Prostate gland (tissue), 2 donors: ENCODE measurements at regions not wholly inside any gene's neighbourhood (a gene's known extent, or its start where the extent isn't known, plus 50 kb on each side); places are given as distances from the start of the nearest gene placed in this dataset.

Experiments
- CTCF ChIP-seq, 4 experiments: fragments of 200-600 bp in 2 of 4; fragments of 450-650 bp in 2 of 4; sonication (generic) in 2 of 4; IDR thresholded peaks; 1 replicate in 3 of 4; 2 replicates in 1 of 4; pipeline ENCODE4 v1.5.1; 2016 to 2019; ENCODE audit warnings: antibody characterized with exemption in 4 of 4, mild to moderate bottlenecking in 2 of 4, moderate library complexity in 2 of 4
- POLR2A ChIP-seq: fragments of 450-650 bp; IDR thresholded peaks from one replicate; pipeline ENCODE4 v1.6.1; 2016; ENCODE audit warnings: antibody characterized with exemption, mild to moderate bottlenecking
- POLR2AphosphoS5 ChIP-seq: sonication (generic); formaldehyde crosslinking; IDR thresholded peaks from one replicate; pipeline ENCODE4 v1.6.1; 2017; ENCODE audit warnings: antibody characterized with exemption

GRCh38 chr12:131351319-131352028 lies 359.4 kb upstream of the SFSWAP start:
- TF ChIP-seq CTCF (IDR thresholded peaks at IDR 0.05), result no peak
- TF ChIP-seq POLR2AphosphoS5, result no peak
- no peak for TF ChIP-seq POLR2A
